GM12891 (cell line): ENCODE measurements at regions not wholly inside any gene's neighbourhood (a gene's known extent, or its start where the extent isn't known, plus 50 kb on each side); places are given as distances from the start of the nearest gene placed in this dataset.

Experiments
- POLR2A ChIP-seq: IDR thresholded peaks from 2 replicates; pipeline ENCODE4 v1.6.1; 2011; ENCODE audit warnings: low read depth, low read length, control low read depth
- POLR2AphosphoS5 ChIP-seq: IDR thresholded peaks from 2 replicates; pipeline ENCODE4 v1.6.1; 2011; ENCODE audit warnings: low read depth, low read length, control low read depth
- TAF1 ChIP-seq: IDR thresholded peaks from 2 replicates; pipeline ENCODE4 v1.6.1; 2011; ENCODE audit warnings: low read depth, low read length, control low read depth

DNA sequence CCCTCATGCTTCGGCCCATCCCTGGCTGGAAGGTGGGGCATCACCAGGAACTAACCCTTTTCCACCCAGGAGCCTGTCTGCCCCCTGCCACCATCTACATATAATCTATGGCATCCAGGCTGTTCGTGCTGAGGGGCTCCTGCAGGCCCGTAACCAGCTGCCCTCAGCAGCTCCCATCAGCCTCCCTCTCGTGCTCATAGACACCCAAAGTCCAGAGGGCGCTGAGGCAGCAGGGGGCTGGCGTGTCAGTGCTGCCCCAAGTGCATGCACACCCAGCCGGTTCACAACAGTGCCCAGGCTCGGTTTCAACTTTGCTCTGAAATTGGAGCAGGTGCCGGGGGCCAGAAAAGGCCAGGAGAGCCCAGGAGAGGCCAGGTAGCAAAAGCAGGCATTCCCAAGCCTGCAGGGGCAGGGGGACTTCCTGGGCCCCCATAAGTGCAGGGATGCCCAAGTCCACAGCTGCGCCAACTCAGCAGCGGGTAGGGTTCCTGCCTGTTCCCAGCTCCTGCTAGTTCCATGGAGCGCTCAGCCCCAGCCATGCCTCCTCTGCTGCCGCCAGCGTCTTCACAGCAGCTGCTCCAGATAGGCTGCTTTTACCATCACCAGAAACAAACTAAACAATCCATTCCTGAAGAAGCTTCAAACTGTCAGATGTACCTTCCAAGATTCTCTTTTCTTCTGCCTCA is 558.2 kb upstream of the GNPDA2 start:
- TF ChIP-seq POLR2A (no peak), POLR2AphosphoS5 (no peak), TAF1 (no peak)
